Transverse colon (tissue), 4 donors: ENCODE measurements at regions not wholly inside any gene's neighbourhood (a gene's known extent, or its start where the extent isn't known, plus 50 kb on each side); places are given as distances from the start of the nearest gene placed in this dataset.
"Not testable (repeated sequence)": the region's sequence is repeated elsewhere in the genome, so short reads cannot be mapped to it uniquely, and the experiment has no call there.

ENCODE experiments used
- DNase-seq: peaks from one replicate; pipeline ENCODE4 v3.0.0-alpha.2; 2019
- H3K27ac ChIP-seq, 4 donors: fragments of 200-600 bp; sonication (generic); 2 replicates each; pipeline ENCODE4 v1.5.1; 2016 to 2018; ENCODE audit warnings: inconsistent platforms in 4 of 4
- H3K27me3 ChIP-seq: fragments of 200-600 bp; sonication (generic); 2 replicates; pipeline ENCODE4 v1.5.1; 2017; ENCODE audit warnings: inconsistent platforms
- H3K36me3 ChIP-seq, 4 donors: fragments of 200-600 bp; sonication (generic); 2 replicates each; pipeline ENCODE4 v1.5.1; 2017 to 2019; ENCODE audit warnings: inconsistent platforms in 4 of 4
- H3K4me1 ChIP-seq, 4 donors: fragments of 200-600 bp; sonication (generic); 2 replicates each; pipeline ENCODE4 v1.5.1; 2017 to 2020; ENCODE audit warnings: inconsistent platforms in 4 of 4
- H3K4me3 ChIP-seq, 4 donors: fragments of 200-600 bp; sonication (generic); 1 replicate in 1 of 4; 2 replicates in 3 of 4; pipeline versions ENCODE4 v1.5.1 to v1.6.1; 2017 to 2019; ENCODE audit warnings: inconsistent platforms in 4 of 4
- H3K9me3 ChIP-seq, 2 donors: fragments of 200-600 bp; sonication (generic); 2 replicates each; pipeline ENCODE4 v1.5.1; 2017 to 2019; ENCODE audit warnings: inconsistent platforms in 2 of 2
- CTCF ChIP-seq, 5 experiments: fragments of 200-600 bp in 3 of 5; fragments of 450-650 bp in 2 of 5; sonication (generic) in 3 of 5; IDR thresholded peaks; 1 replicate in 2 of 5; 2 replicates in 3 of 5; pipeline ENCODE4 v1.5.1; 2016 to 2017; ENCODE audit warnings: antibody characterized with exemption in 5 of 5, inconsistent platforms in 3 of 5, mild to moderate bottlenecking in 2 of 5, moderate library complexity in 1 of 5
- EP300 ChIP-seq: sonication (generic); formaldehyde crosslinking; IDR thresholded peaks from one replicate; pipeline ENCODE4 v1.6.1; 2017; ENCODE audit warnings: antibody characterized with exemption, low read depth
- POLR2A ChIP-seq: fragments of 450-650 bp; IDR thresholded peaks from one replicate; pipeline ENCODE4 v1.6.1; 2016; ENCODE audit warnings: antibody characterized with exemption, mild to moderate bottlenecking, moderate library complexity
- POLR2AphosphoS5 ChIP-seq, 3 donors: sonication (generic); formaldehyde crosslinking; IDR thresholded peaks; one replicate each; pipeline ENCODE4 v1.6.1; 2016; ENCODE audit warnings: antibody characterized with exemption in 3 of 3
- WGBS, 2 donors: methylation state at CpG; one replicate each; pipeline ENCODE4 v1.1.5; 2018; ENCODE audit warnings: low coverage in 1 of 2; 5-methylcytosine and 5-hydroxymethylcytosine counted together
- in situ Hi-C, 4 donors: fragments of 200-750 bp; cut with MboI; loops; one replicate each; pipeline versions ENCODE4 v1.15.0 to v1.15.1; 2017; ENCODE audit warnings: low sequenced_read_pairs in 3 of 4, low pct_ligation_motif_present in 1 of 4, low pct_unique_long_range_greater_than_20kb in 1 of 4
- intact Hi-C: fragments of 100-400 bp; cut with DNase I; formaldehyde crosslinking; loops from one replicate; pipeline ENCODE4 v1.15.1; 2023; ENCODE audit warnings: low total_unique reads

GRCh38 chr11:25272214-25272613 is 775.4 kb downstream of the LUZP2 start:
- no peak overlapping the region for H3K4me3 ChIP-seq
- H3K36me3 ChIP-seq, result no peaks in the 10 kb centered on the region
- H3K9me3 ChIP-seq, result no peaks in the 10 kb centered on the region
- H3K4me1 ChIP-seq, result no peaks in the 10 kb centered on the region
- in situ Hi-C loops, result no loop called here
- H3K27me3 ChIP-seq, result no peaks in the 10 kb centered on the region
- DNase-seq, result no peak
- intact Hi-C loops, result no loop called here
- no peak for TF ChIP-seq POLR2AphosphoS5 (IDR thresholded peaks at IDR 0.05)
- TF ChIP-seq CTCF (IDR thresholded peaks at IDR 0.05), result no peak
- H3K27ac ChIP-seq, result no peak overlapping the region

GRCh38 chr11:25280821-25281220 is 784.0 kb downstream of the LUZP2 start:
- DNase-seq, H3K4me1 ChIP-seq, H3K36me3 ChIP-seq, H3K4me3 ChIP-seq, H3K9me3 ChIP-seq, H3K27ac ChIP-seq, H3K27me3 ChIP-seq, in situ Hi-C loops, intact Hi-C loops: not testable (repeated sequence)
- WGBS, 2 donors, result 47 to 82% methylated on average over 2 to 7 of the region's 7 CpGs

- Histone ChIP-seq H3K36me3 (no peaks in the 10 kb centered on the region), H3K4me1 (no peaks in the 10 kb centered on the region), H3K27me3 (no peaks in the 10 kb centered on the region), H3K9me3 (no peaks in the 10 kb centered on the region), H3K27ac (no peak overlapping the region), H3K4me3 (no peak overlapping the region)
- TF ChIP-seq CTCF (IDR thresholded peaks at IDR 0.05) (no peak), POLR2A (no peak), EP300 (no peak), POLR2AphosphoS5 (IDR thresholded peaks at IDR 0.05) (no peak)
- in situ Hi-C loops, result no loop called here
- 50 to 79% methylated on average over 1 of the region's 1 CpG for WGBS, 2 donors
- DNase-seq, result no peak
- intact Hi-C loops, result no loop called here
These were observed 796.3 kb downstream of the LUZP2 start for GRCh38 chr11:25293166-25293565.

GRCh38 chr11:25298450-25298849 is 801.6 kb downstream of the LUZP2 start:
- Histone ChIP-seq H3K4me1 (no peaks in the 10 kb centered on the region), H3K36me3 (no peaks in the 10 kb centered on the region), H3K9me3 (peaks cover 0 to 7% of the 10 kb centered on the region in 2 donors), H3K4me3 (no peak overlapping the region), H3K27me3 (no peaks in the 10 kb centered on the region), H3K27ac (no peak overlapping the region)
- WGBS, 2 donors, result 91 to 94% methylated on average over 2 of the region's 2 CpGs
- in situ Hi-C loops, result no loop called here
- intact Hi-C loops, result no loop called here
- no peak for TF ChIP-seq POLR2AphosphoS5 (IDR thresholded peaks at IDR 0.05)
- no peak for TF ChIP-seq CTCF (IDR thresholded peaks at IDR 0.05)
- no peak for TF ChIP-seq POLR2A
- TF ChIP-seq EP300, result no peak
- no peak for DNase-seq

GRCh38 chr11:25309818-25310217 is 813.0 kb downstream of the LUZP2 start:
- Histone ChIP-seq H3K36me3 (no peaks in the 10 kb centered on the region), H3K4me1 (no peaks in the 10 kb centered on the region), H3K27me3 (no peaks in the 10 kb centered on the region), H3K9me3 (no peaks in the 10 kb centered on the region), H3K4me3 (no peak overlapping the region), H3K27ac (no peak overlapping the region)
- 78 to 85% methylated on average over 4 of the region's 4 CpGs for WGBS, 2 donors
- DNase-seq, result no peak
- intact Hi-C loops (no loop called here), in situ Hi-C loops (loop anchor here in 1 of 4 donors (10.0 kb wide), 1 partner anchor 55 kb away; no protein-coding TSS in a partner anchor)
- TF ChIP-seq EP300 (no peak), CTCF (IDR thresholded peaks at IDR 0.05) (no peak), POLR2A (no peak), POLR2AphosphoS5 (IDR thresholded peaks at IDR 0.05) (no peak)
